H9 (cell line): ENCODE measurements at regions not wholly inside any gene's neighbourhood (a gene's known extent, or its start where the extent isn't known, plus 50 kb on each side); places are given as distances from the start of the nearest gene placed in this dataset.

Experiments used
- DNase-seq: peaks from one replicate; pipeline ENCODE4 v3.0.0-alpha.2; 2017
- H2AFZ ChIP-seq: one replicate; pipeline ENCODE4 v1.6.1; 2013; ENCODE audit warnings: mild to moderate bottlenecking, low read length, control low read depth, moderate library complexity
- H2AK5ac ChIP-seq: 2 replicates; pipeline ENCODE4 v1.6.1; 2013; ENCODE audit warnings: low read length, control low read depth, mixed read lengths; ENCODE audit not compliant: insufficient read length
- H2BK120ac ChIP-seq: one replicate; pipeline ENCODE4 v1.6.1; 2013; ENCODE audit warnings: low read depth, mild to moderate bottlenecking, low read length, control low read depth, inconsistent platforms; ENCODE audit not compliant: poor library complexity, severe bottlenecking
- H2BK12ac ChIP-seq: 2 replicates; pipeline ENCODE4 v1.6.1; 2013; ENCODE audit warnings: low read length, control low read depth, mixed read lengths, low read depth; ENCODE audit not compliant: insufficient read length
- H2BK15ac ChIP-seq: 2 replicates; pipeline ENCODE4 v1.6.1; 2013; ENCODE audit warnings: low read depth, low read length, control low read depth
- H2BK20ac ChIP-seq: one replicate; pipeline ENCODE4 v1.6.1; 2013; ENCODE audit warnings: low read depth, mild to moderate bottlenecking, low read length, control low read depth, inconsistent platforms; ENCODE audit not compliant: poor library complexity, severe bottlenecking
- H2BK5ac ChIP-seq: 2 replicates; pipeline ENCODE4 v1.6.1; 2013; ENCODE audit warnings: low read length, control low read depth, mixed read lengths; ENCODE audit not compliant: insufficient read length
- H3K14ac ChIP-seq: 2 replicates; pipeline ENCODE4 v1.6.1; 2013; ENCODE audit warnings: low read length, control low read depth; ENCODE audit not compliant: insufficient read depth
- H3K18ac ChIP-seq: 2 replicates; pipeline ENCODE4 v1.6.1; 2013; ENCODE audit warnings: low read depth, mild to moderate bottlenecking, mixed read lengths, low read length, control low read depth; ENCODE audit not compliant: insufficient read length
- H3K23ac ChIP-seq: 2 replicates; pipeline ENCODE4 v1.6.1; 2013; ENCODE audit warnings: low read length, control low read depth, mixed read lengths, low read depth; ENCODE audit not compliant: insufficient read length
- H3K23me2 ChIP-seq: 2 replicates; pipeline ENCODE4 v1.6.1; 2013; ENCODE audit warnings: low read depth, mild to moderate bottlenecking, mixed read lengths, low read length, control low read depth; ENCODE audit not compliant: insufficient read length, poor library complexity, severe bottlenecking
- H3K27ac ChIP-seq: 2 replicates; pipeline ENCODE4 v1.5.1; 2013; ENCODE audit warnings: low read length, control low read depth, mixed read lengths, low read depth; ENCODE audit not compliant: insufficient read length
- H3K27me3 ChIP-seq: 2 replicates; pipeline ENCODE4 v1.6.1; 2013; ENCODE audit warnings: low read length, control low read depth, inconsistent platforms; ENCODE audit not compliant: insufficient read depth
- H3K4ac ChIP-seq: 2 replicates; pipeline ENCODE4 v1.6.1; 2013; ENCODE audit warnings: low read depth, mild to moderate bottlenecking, control low read depth, inconsistent platforms, low read length, moderate library complexity
- H3K4me1 ChIP-seq: 2 replicates; pipeline ENCODE4 v1.6.1; 2013; ENCODE audit warnings: low read length, control low read depth, inconsistent platforms; ENCODE audit not compliant: insufficient read depth
- H3K4me2 ChIP-seq: 2 replicates; pipeline ENCODE4 v1.6.1; 2013; ENCODE audit warnings: low read length, control low read depth, mixed read lengths; ENCODE audit not compliant: insufficient read length, insufficient read depth
- H3K56ac ChIP-seq: 2 replicates; pipeline ENCODE4 v1.6.1; 2013; ENCODE audit warnings: low read depth, mild to moderate bottlenecking, mixed read lengths, low read length, control low read depth; ENCODE audit not compliant: insufficient read length
- H3K79me1 ChIP-seq: 2 replicates; pipeline ENCODE4 v1.6.1; 2013; ENCODE audit warnings: low read depth, mild to moderate bottlenecking, moderate library complexity, low read length, control low read depth, inconsistent platforms; ENCODE audit not compliant: insufficient read depth, poor library complexity, severe bottlenecking
- H3K79me2 ChIP-seq: 2 replicates; pipeline ENCODE4 v1.6.1; 2013; ENCODE audit warnings: low read length, control low read depth, inconsistent platforms; ENCODE audit not compliant: insufficient read depth
- H3K9ac ChIP-seq: 2 replicates; pipeline ENCODE4 v1.6.1; 2013; ENCODE audit warnings: low read length, control low read depth, mixed read lengths; ENCODE audit not compliant: insufficient read length; ENCODE audit errors: extremely low read depth
- H3K9me3 ChIP-seq: one replicate; pipeline ENCODE4 v1.6.1; 2013; ENCODE audit warnings: low read depth, low read length, inconsistent platforms; ENCODE audit not compliant: control insufficient read depth
- H3T11ph ChIP-seq: one replicate; pipeline ENCODE4 v1.6.1; 2013; ENCODE audit warnings: mild to moderate bottlenecking, low read length, control low read depth, inconsistent platforms
- H4K20me1 ChIP-seq: one replicate; pipeline ENCODE4 v1.6.1; 2013; ENCODE audit not compliant: control insufficient read depth, insufficient read length, insufficient read depth
- H4K5ac ChIP-seq: 2 replicates; pipeline ENCODE4 v1.6.1; 2013; ENCODE audit warnings: low read depth, mild to moderate bottlenecking, mixed read lengths, low read length, control low read depth; ENCODE audit not compliant: insufficient read length
- H4K8ac ChIP-seq: replicated peaks from 2 replicates; pipeline ENCODE4 v1.6.1; 2013; ENCODE audit warnings: low read length, control low read depth, mixed read lengths, low read depth; ENCODE audit not compliant: insufficient read length
- H4K91ac ChIP-seq: 2 replicates; pipeline ENCODE4 v1.6.1; 2013; ENCODE audit warnings: low read depth, mild to moderate bottlenecking, moderate library complexity, mixed read lengths, low read length, control low read depth; ENCODE audit not compliant: insufficient read length
- H3K27ac Mint-ChIP-seq, 3 experiments: 2 replicates in 2 of 3; 3 replicates in 1 of 3; pipeline ENCODE4 v1.8.0; 2020 to 2021; ENCODE audit warnings: mixed read lengths in 3 of 3, mild to moderate bottlenecking in 1 of 3, moderate library complexity in 1 of 3
- H3K27me3 Mint-ChIP-seq: 2 replicates; pipeline ENCODE4 v1.8.0; 2021; ENCODE audit warnings: low read depth, mild to moderate bottlenecking, moderate library complexity, mixed read lengths
- H3K36me3 Mint-ChIP-seq, 3 experiments: 2 replicates in 2 of 3; 3 replicates in 1 of 3; pipeline ENCODE4 v1.8.0; 2020 to 2021; ENCODE audit warnings: low read depth in 3 of 3, mixed read lengths in 3 of 3; ENCODE audit not compliant: insufficient read depth in 1 of 3
- H3K4me1 Mint-ChIP-seq, 2 experiments: 2 replicates each; pipeline ENCODE4 v1.8.0; 2020; ENCODE audit warnings: mixed read lengths in 2 of 2
- H3K4me3 Mint-ChIP-seq, 2 experiments: 2 replicates in 1 of 2; 3 replicates in 1 of 2; pipeline ENCODE4 v1.8.0; 2020 to 2021; ENCODE audit warnings: mild to moderate bottlenecking in 2 of 2, mixed read lengths in 2 of 2, moderate library complexity in 1 of 2
- H3K9me3 Mint-ChIP-seq, 2 experiments: 2 replicates in 1 of 2; 3 replicates in 1 of 2; pipeline ENCODE4 v1.8.0; 2020; ENCODE audit warnings: mild to moderate bottlenecking in 2 of 2, mixed read lengths in 2 of 2, moderate library complexity in 1 of 2
- WGBS: extraction: QIAGEN DNeasy Blood & Tissue Kit; methylation state at CpG from one replicate; pipeline ENCODE4 v1.1.7; 2013; ENCODE audit warnings: missing lambda C conversion rate, low lambda C conversion rate, mixed read lengths; ENCODE audit not compliant: insufficient read length; ENCODE audit errors: extremely low coverage; 5-methylcytosine and 5-hydroxymethylcytosine counted together
- TF ChIP-seq, protein P1 (sequence below): fragments of 200-600 bp; sonication (generic); conservative IDR thresholded peaks from 3 replicates; pipeline ENCODE4 v1.8.0; 2021; ENCODE audit warnings: antibody characterized with exemption, mild to moderate bottlenecking

DNA sequence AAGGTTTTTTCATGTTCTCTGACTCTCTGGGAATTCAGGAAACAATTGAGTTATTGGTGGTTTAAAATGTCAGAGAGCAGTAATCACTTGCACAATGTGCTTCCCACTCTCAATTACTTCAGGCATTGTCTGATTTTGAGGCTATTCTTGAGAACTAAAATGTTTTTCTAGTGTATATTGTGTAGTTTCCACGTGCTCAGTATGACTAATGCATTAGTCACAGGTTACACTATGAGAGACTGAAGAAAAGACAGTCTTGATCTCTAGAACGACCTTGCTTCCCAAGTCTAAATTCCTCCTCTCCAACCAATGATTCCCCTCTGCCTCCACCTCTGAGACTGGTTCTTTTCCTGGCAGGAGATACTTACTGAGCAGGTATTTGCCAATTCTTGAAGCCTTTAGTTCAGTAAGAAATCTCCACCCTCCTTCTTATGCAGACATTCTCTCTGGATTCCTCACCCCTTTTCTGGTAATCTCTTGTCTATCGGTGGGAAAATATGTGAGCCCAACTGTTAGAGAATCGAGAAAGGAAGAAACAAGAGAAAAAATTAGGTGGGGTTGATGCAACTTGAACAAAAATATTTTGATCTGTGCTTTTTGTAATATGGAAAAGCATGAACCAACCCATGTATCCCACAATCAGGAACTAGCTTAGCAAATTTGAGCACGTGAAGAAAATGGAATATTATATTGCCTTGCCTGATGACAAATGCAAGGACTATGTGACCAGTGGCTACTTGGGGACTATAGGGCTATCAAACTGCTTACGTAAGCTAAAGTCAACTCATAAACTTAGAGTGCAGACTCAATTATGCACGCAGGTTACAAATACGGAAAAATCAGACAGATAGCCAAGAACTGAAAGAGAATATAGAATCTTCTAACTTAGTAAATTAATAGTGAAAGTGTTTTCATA is 61.1 kb upstream of the SLC22A16 start:
- Histone ChIP-seq H3K9ac (no peak overlapping the region), H2AFZ (no peak overlapping the region), H3K4ac (no peak overlapping the region), H2BK15ac (no peak overlapping the region), H3T11ph (no peak overlapping the region), H4K5ac (no peak overlapping the region), H2BK5ac (no peak overlapping the region), H3K4me2 (no peak overlapping the region), H3K4me1 (no peaks in the 10 kb centered on the region), H3K79me2 (no peaks in the 10 kb centered on the region), H3K79me1 (no peaks in the 10 kb centered on the region), H2BK20ac (no peak overlapping the region), H3K18ac (no peak overlapping the region), H2BK12ac (no peak overlapping the region), H3K23ac (no peak overlapping the region), H2AK5ac (no peak overlapping the region), H4K20me1 (no peaks in the 10 kb centered on the region), H4K8ac (no peak overlapping the region), H2BK120ac (no peak overlapping the region), H3K56ac (no peak overlapping the region), H3K27ac (no peak overlapping the region), H3K27me3 (no peaks in the 10 kb centered on the region), H3K23me2 (no peaks in the 10 kb centered on the region), H4K91ac (no peak overlapping the region), H3K14ac (no peak overlapping the region), H3K9me3 (no peaks in the 10 kb centered on the region)
- Mint-ChIP-seq H3K27ac (no peak overlapping the region), H3K9me3 (peaks cover 19 to 20% of the 10 kb centered on the region in 2 experiments), H3K4me3 (no peak overlapping the region), H3K27me3 (no peaks in the 10 kb centered on the region), H3K4me1 (peaks cover 3 to 8% of the 10 kb centered on the region in 2 experiments; a peak in 3 of 4 replicates), H3K36me3 (peaks cover 2 to 13% (median 2%) of the 10 kb centered on the region in 3 experiments; a peak in 5 of 7 replicates)
- DNase-seq = no peak
- no CpG with 5 or more reads among the region's 8 CpGs for WGBS
- TF ChIP-seq, protein P1, sequence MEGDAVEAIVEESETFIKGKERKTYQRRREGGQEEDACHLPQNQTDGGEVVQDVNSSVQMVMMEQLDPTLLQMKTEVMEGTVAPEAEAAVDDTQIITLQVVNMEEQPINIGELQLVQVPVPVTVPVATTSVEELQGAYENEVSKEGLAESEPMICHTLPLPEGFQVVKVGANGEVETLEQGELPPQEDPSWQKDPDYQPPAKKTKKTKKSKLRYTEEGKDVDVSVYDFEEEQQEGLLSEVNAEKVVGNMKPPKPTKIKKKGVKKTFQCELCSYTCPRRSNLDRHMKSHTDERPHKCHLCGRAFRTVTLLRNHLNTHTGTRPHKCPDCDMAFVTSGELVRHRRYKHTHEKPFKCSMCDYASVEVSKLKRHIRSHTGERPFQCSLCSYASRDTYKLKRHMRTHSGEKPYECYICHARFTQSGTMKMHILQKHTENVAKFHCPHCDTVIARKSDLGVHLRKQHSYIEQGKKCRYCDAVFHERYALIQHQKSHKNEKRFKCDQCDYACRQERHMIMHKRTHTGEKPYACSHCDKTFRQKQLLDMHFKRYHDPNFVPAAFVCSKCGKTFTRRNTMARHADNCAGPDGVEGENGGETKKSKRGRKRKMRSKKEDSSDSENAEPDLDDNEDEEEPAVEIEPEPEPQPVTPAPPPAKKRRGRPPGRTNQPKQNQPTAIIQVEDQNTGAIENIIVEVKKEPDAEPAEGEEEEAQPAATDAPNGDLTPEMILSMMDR = no peak
